ENCODE measurements at regions not wholly inside any gene's neighbourhood (a gene's known extent, or its start where the extent isn't known, plus 50 kb on each side); places are given as distances from the start of the nearest gene placed in this dataset. TPM values are rescaled to one million over a fixed set of nuclear protein-coding genes. Genes with fewer than 3 reads are reported as not detected.

DNA sequence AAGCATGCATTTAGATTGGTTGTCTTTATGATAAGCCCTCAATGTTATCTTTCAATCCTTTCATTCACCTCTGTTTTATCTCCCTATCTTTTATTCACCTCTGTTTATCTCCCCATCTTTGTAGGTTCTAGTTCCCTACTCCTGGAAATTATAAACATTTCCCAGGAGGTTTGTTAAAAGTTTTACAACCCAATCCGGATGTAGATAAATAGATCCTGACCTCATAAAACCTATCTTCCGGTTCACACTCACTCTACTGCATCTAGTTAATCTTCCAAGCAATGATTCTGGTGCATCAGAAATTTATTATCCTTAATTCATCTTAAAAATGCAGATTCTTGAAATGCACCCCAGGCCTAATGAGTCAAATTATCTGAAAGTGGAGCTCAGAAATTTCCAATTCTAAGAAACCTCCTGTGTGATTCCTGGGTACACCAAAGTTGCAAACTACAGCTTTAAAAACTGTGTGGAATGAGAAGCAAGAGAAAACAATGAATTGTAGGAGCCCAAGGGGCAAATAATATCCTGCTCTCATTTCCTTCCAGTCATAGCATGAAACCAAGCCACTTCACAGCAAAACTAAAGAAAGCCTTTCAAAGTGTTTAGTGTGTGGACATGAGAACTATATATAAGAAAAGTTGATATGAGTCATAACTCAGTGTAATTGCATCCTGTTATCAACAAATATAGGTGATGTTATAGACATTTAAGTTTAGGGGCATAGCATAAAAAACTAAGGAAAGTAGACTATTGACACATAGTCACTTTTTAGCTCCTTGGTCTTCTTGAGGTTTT lies 51.1 kb upstream of the UGT8 start (continued):
- TF ChIP-seq CTBP2 (IDR thresholded peaks at IDR 0.05; ENCODE audit: borderline replicate concordance, insufficient read depth, insufficient read length, low read length) = no peak
- TF ChIP-seq PHF8 (conservative IDR thresholded peaks at IDR 0.05; ENCODE audit: low read depth, low read length) = no peak
- no peak for TF ChIP-seq KDM5A (IDR thresholded peaks at IDR 0.05; ENCODE audit: low read length)
- no peak for TF ChIP-seq BCL11A (IDR thresholded peaks at IDR 0.05; ENCODE audit: low read depth in 2 of 2, low read length in 2 of 2)
- TF ChIP-seq YY1 (IDR thresholded peaks at IDR 0.05; ENCODE audit: low read depth, low read length) = no peak
- no peak for TF ChIP-seq SP4 (IDR thresholded peaks at IDR 0.05; ENCODE audit: low read length)
- no peak for TF ChIP-seq FOSL1 (IDR thresholded peaks at IDR 0.05; ENCODE audit: insufficient read depth, low read depth, low read length)

Small RNA genes in the stretch of these regions (small RNA-seq; reads per million reads assigned to genes)
- not detected for gene AC093815.1 (ENCODE audit: insufficient read depth)

Data from H1 (cell line).